ENCODE measurements at regions not wholly inside any gene's neighbourhood (a gene's known extent, or its start where the extent isn't known, plus 50 kb on each side); places are given as distances from the start of the nearest gene placed in this dataset.

GRCh38 chr15:93180656-93181055 is 91.6 kb upstream of the RGMA start:
- intact Hi-C loops (cut with micrococcal nuclease) = no loop called here

- intact Hi-C loops (cut with micrococcal nuclease) = no loop called here
Measured at GRCh38 chr15:93180128-93180527, 91.1 kb upstream of the RGMA start.

- intact Hi-C loops (cut with micrococcal nuclease) = no loop called here
Measured at GRCh38 chr15:93179700-93180102, 90.7 kb upstream of the RGMA start.

GRCh38 chr15:93179072-93179471 is 90.1 kb upstream of the RGMA start:
- intact Hi-C loops (cut with micrococcal nuclease) = no loop called here

- intact Hi-C loops (cut with micrococcal nuclease) = no loop called here
Measured at GRCh38 chr15:93178371-93178770, 89.4 kb upstream of the RGMA start.

GRCh38 chr15:93176065-93176464 is 87.1 kb upstream of the RGMA start:
- intact Hi-C loops (cut with micrococcal nuclease) = no loop called here

GRCh38 chr15:93174836-93175235 is 85.8 kb upstream of the RGMA start:
- intact Hi-C loops (cut with micrococcal nuclease) = no loop called here

GRCh38 chr15:93173369-93173768 is 84.4 kb upstream of the RGMA start:
- intact Hi-C loops (cut with micrococcal nuclease) = no loop called here

GRCh38 chr15:93171476-93171875 is 82.5 kb upstream of the RGMA start:
- intact Hi-C loops (cut with micrococcal nuclease) = no loop called here

GRCh38 chr15:93170329-93170728 is 81.3 kb upstream of the RGMA start:
- intact Hi-C loops (cut with micrococcal nuclease) = no loop called here

- intact Hi-C loops (cut with micrococcal nuclease) = no loop called here
Measured at GRCh38 chr15:93168910-93169309, 79.9 kb upstream of the RGMA start.

GRCh38 chr15:93167291-93167690 is 78.3 kb upstream of the RGMA start:
- intact Hi-C loops (cut with micrococcal nuclease) = no loop called here

GRCh38 chr15:93166675-93167074 is 77.7 kb upstream of the RGMA start:
- intact Hi-C loops (cut with micrococcal nuclease) = no loop called here

GRCh38 chr15:93165734-93166470 is 76.9 kb upstream of the RGMA start:
- intact Hi-C loops (cut with micrococcal nuclease) = no loop called here

- intact Hi-C loops (cut with micrococcal nuclease) = no loop called here
Measured at GRCh38 chr15:93164409-93164808, 75.4 kb upstream of the RGMA start.

GRCh38 chr15:93162560-93162959 is 73.5 kb upstream of the RGMA start:
- intact Hi-C loops (cut with micrococcal nuclease) = no loop called here

- intact Hi-C loops (cut with micrococcal nuclease) = no loop called here
Measured at GRCh38 chr15:93159930-93160329, 70.9 kb upstream of the RGMA start.

GRCh38 chr15:93158097-93158900 is 69.3 kb upstream of the RGMA start:
- intact Hi-C loops (cut with micrococcal nuclease) = no loop called here

GRCh38 chr15:93154666-93155065 is 65.7 kb upstream of the RGMA start:
- intact Hi-C loops (cut with micrococcal nuclease) = no loop called here

GRCh38 chr15:93152951-93153350 is 63.9 kb upstream of the RGMA start:
- intact Hi-C loops (cut with micrococcal nuclease) = no loop called here

GRCh38 chr15:93152360-93152759 is 63.3 kb upstream of the RGMA start:
- intact Hi-C loops (cut with micrococcal nuclease) = no loop called here

- intact Hi-C loops (cut with micrococcal nuclease) = no loop called here
Measured at GRCh38 chr15:93150910-93151881, 62.2 kb upstream of the RGMA start.
